MM.1S (cell line): ENCODE measurements at regions not wholly inside any gene's neighbourhood (a gene's known extent, or its start where the extent isn't known, plus 50 kb on each side); places are given as distances from the start of the nearest gene placed in this dataset.

Source experiments
- DNase-seq: peaks from one replicate; pipeline ENCODE4 v3.0.0-alpha.2; 2015
- H2AFZ ChIP-seq: fragments of 300-600 bp; sonication (generic); 2 replicates; pipeline ENCODE4 v1.6.0; 2016; ENCODE audit warnings: antibody characterized with exemption, low read length
- H3F3A ChIP-seq: fragments of 300-600 bp; sonication (generic); 2 replicates; pipeline ENCODE4 v1.6.1; 2016; ENCODE audit warnings: mild to moderate bottlenecking, antibody characterized with exemption, low read length, moderate library complexity, mixed read lengths; ENCODE audit not compliant: insufficient read depth
- H3K27ac ChIP-seq: fragments of 300-600 bp; sonication (generic); 2 replicates; pipeline ENCODE4 v1.5.1; 2016; ENCODE audit warnings: mild to moderate bottlenecking, low read length
- H3K27me3 ChIP-seq: fragments of 300-600 bp; sonication (generic); replicated peaks from 2 replicates; pipeline ENCODE4 v1.6.0; 2016; ENCODE audit warnings: low read length; ENCODE audit not compliant: insufficient read depth
- H3K36me3 ChIP-seq: fragments of 300-600 bp; sonication (generic); replicated peaks from 2 replicates; pipeline ENCODE4 v1.6.1; 2016; ENCODE audit warnings: mild to moderate bottlenecking, low read length, mixed read lengths; ENCODE audit not compliant: insufficient read depth
- H3K4me1 ChIP-seq: fragments of 300-600 bp; sonication (generic); 2 replicates; pipeline ENCODE4 v1.6.1; 2016; ENCODE audit warnings: low read length, mixed read lengths
- H3K4me2 ChIP-seq: fragments of 300-600 bp; sonication (generic); 2 replicates; pipeline ENCODE4 v1.6.0; 2016; ENCODE audit warnings: low read depth, low read length
- H3K4me3 ChIP-seq: fragments of 300-600 bp; sonication (generic); 2 replicates; pipeline ENCODE4 v1.5.1; 2016; ENCODE audit warnings: low read length, mixed read lengths
- H3K79me2 ChIP-seq: fragments of 300-600 bp; sonication (generic); 2 replicates; pipeline ENCODE4 v1.6.1; 2016; ENCODE audit warnings: mixed run types, low read length, mixed read lengths
- H3K9ac ChIP-seq: fragments of 300-600 bp; sonication (generic); 2 replicates; pipeline ENCODE4 v1.6.1; 2016; ENCODE audit warnings: low read length, mixed read lengths
- H3K9me2 ChIP-seq: fragments of 300-600 bp; sonication (generic); replicated peaks from 2 replicates; pipeline ENCODE4 v1.6.1; 2016; ENCODE audit warnings: mild to moderate bottlenecking, low read length, mixed read lengths; ENCODE audit not compliant: insufficient read depth
- H3K9me3 ChIP-seq: fragments of 300-600 bp; sonication (generic); replicated peaks from 2 replicates; pipeline ENCODE4 v1.6.1; 2016; ENCODE audit warnings: mild to moderate bottlenecking, low read length, mixed read lengths; ENCODE audit not compliant: insufficient read depth
- H4K20me1 ChIP-seq: fragments of 300-600 bp; sonication (generic); 2 replicates; pipeline ENCODE4 v1.6.1; 2016; ENCODE audit warnings: mild to moderate bottlenecking, low read length, moderate library complexity, mixed read lengths; ENCODE audit not compliant: insufficient read depth
- CTCF ChIP-seq: fragments of 300-600 bp; sonication (generic); IDR thresholded peaks from 2 replicates; pipeline ENCODE4 v1.5.1; 2016; ENCODE audit warnings: antibody characterized with exemption, low read length, mixed read lengths
- EZH2 ChIP-seq: fragments of 300-600 bp; sonication (generic); optimal IDR thresholded peaks from 2 replicates; pipeline ENCODE3; 2017; ENCODE audit warnings: low read depth, mild to moderate bottlenecking, antibody characterized with exemption, low read length, mixed read lengths
- EZH2phosphoT487 ChIP-seq: fragments of 300-600 bp; sonication (generic); IDR thresholded peaks from 2 replicates; pipeline ENCODE4 v1.6.1; 2018; ENCODE audit warnings: antibody characterized with exemption, low read length

GRCh38 chr14:71576472-71576871, 355.8 kb upstream of the RGS6 start:
- no peak for TF ChIP-seq EZH2
- TF ChIP-seq EZH2phosphoT487 = no peak
- no peak for TF ChIP-seq CTCF
- no peak overlapping the region for H3K9ac ChIP-seq
- H3K4me3 ChIP-seq = no peak overlapping the region
- no peak overlapping the region for H3K4me2 ChIP-seq
- no peaks in the 10 kb centered on the region for H3K4me1 ChIP-seq
- no peak overlapping the region for H3K27ac ChIP-seq
- no peak for DNase-seq
- H4K20me1 ChIP-seq = no peaks in the 10 kb centered on the region
- H3K36me3 ChIP-seq = no peaks in the 10 kb centered on the region
- H3F3A ChIP-seq = no peaks in the 10 kb centered on the region
- no peaks in the 10 kb centered on the region for H3K79me2 ChIP-seq
- no peaks in the 10 kb centered on the region for H3K9me2 ChIP-seq
- no peaks in the 10 kb centered on the region for H3K27me3 ChIP-seq
- H2AFZ ChIP-seq = no peak overlapping the region
- H3K9me3 ChIP-seq = no peaks in the 10 kb centered on the region

GRCh38 chr14:71579331-71579730, 352.9 kb upstream of the RGS6 start:
- H3K4me1 ChIP-seq = no peaks in the 10 kb centered on the region
- H3K9ac ChIP-seq = no peak overlapping the region
- no peak for TF ChIP-seq CTCF
- no peak for TF ChIP-seq EZH2
- no peak for TF ChIP-seq EZH2phosphoT487
- H2AFZ ChIP-seq = no peak overlapping the region
- no peak overlapping the region for H3K27ac ChIP-seq
- no peaks in the 10 kb centered on the region for H3K36me3 ChIP-seq
- H3F3A ChIP-seq = no peaks in the 10 kb centered on the region
- no peaks in the 10 kb centered on the region for H3K79me2 ChIP-seq
- no peak overlapping the region for H3K4me3 ChIP-seq
- no peaks in the 10 kb centered on the region for H3K27me3 ChIP-seq
- no peaks in the 10 kb centered on the region for H3K9me3 ChIP-seq
- DNase-seq = no peak
- no peak overlapping the region for H3K4me2 ChIP-seq
- no peaks in the 10 kb centered on the region for H4K20me1 ChIP-seq
- H3K9me2 ChIP-seq = no peaks in the 10 kb centered on the region

- H3K4me1 ChIP-seq = no peaks in the 10 kb centered on the region
- no peaks in the 10 kb centered on the region for H3F3A ChIP-seq
- no peaks in the 10 kb centered on the region for H3K9me3 ChIP-seq
- H3K9ac ChIP-seq = no peak overlapping the region
- H2AFZ ChIP-seq = no peak overlapping the region
- H3K9me2 ChIP-seq = no peaks in the 10 kb centered on the region
- H3K4me3 ChIP-seq = no peak overlapping the region
- H4K20me1 ChIP-seq = no peaks in the 10 kb centered on the region
- no peaks in the 10 kb centered on the region for H3K27me3 ChIP-seq
- H3K27ac ChIP-seq = no peak overlapping the region
- no peak for DNase-seq
- no peak for TF ChIP-seq EZH2
- no peak for TF ChIP-seq CTCF
- no peak for TF ChIP-seq EZH2phosphoT487
- H3K79me2 ChIP-seq = no peaks in the 10 kb centered on the region
- no peak overlapping the region for H3K4me2 ChIP-seq
- H3K36me3 ChIP-seq = no peaks in the 10 kb centered on the region
These were observed 349.5 kb upstream of the RGS6 start for GRCh38 chr14:71582705-71583104.
